HG02981 (cell line): ENCODE measurements at regions not wholly inside any gene's neighbourhood (a gene's known extent, or its start where the extent isn't known, plus 50 kb on each side); places are given as distances from the start of the nearest gene placed in this dataset.

ENCODE experiments used
- ATAC-seq: cut with Tn5 transposase; IDR thresholded peaks from one replicate; pipeline ENCODE4 v1.9.1; 2021; ENCODE audit warnings: mild to moderate bottlenecking, moderate library complexity; ENCODE audit not compliant: unreplicated experiment

DNA sequence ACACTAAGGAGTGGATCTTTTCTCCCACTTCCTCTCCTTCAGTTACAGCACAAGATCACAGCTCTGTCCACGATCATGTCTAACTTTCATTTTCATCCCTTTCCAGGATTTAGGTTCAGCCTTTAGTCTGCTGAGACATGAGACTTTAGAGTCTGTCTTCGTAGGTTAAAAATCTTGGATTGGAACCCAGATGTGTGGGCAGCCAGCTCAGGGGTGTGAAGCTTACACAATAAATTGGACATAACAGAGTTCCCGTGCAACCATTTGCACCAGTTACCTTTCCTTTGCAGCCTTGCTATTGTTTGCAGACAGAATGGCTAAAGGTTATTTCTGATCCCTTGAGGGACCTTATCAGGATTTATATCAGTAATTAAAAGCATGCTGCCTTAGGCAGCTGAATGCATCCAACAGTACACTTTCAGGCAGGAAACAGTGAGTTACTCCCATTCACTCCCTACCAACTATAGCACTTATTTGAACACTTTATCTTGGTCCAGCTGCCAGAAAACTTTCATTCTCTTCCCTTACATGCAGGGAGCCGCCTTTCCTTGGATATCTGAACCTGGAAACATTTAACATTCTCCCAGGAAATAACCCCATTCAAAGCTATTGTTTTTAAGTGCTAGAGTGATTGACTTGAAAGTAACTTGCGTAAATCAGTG, 87.3 kb downstream of the TMEM100 start:
- no peak for ATAC-seq

DNA sequence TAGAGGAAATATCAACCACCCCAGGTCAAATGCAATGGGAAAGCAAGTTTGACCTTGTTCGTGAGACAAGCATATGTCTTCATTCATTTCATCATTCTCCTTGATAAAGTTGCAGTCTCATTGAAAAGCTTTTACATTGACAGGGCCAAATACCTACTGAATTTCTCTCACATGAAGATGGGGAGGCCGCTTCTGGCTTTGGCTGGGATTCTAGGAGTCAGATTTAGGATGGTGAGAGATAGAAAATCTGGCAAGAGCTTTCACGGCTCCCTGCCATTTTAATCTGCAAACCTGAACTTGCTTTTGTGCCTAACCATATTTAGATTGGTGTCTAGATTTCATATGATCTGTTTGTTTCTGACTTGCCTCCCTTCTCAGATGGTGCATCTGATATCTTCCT, 88.0 kb downstream of the TMEM100 start:
- ATAC-seq: no peak

DNA sequence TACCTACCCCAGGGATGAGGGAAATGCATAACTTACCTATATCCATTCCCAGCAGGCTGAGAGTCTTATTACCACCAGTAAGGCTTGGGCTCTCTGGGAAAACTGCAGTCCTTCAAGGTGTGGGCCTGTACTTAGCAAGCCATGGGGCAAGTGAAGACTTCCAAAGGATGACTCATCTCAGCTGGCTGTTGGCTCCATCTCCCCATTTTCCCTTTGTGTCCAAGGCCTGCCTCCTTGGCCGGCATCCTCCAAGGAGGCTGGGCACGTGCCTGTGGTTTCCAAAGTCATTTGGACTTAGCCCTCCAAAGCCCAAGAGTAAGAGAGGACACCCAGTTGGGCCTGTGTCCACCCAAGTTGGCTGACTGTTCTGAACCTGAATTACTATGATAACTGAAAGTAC, 89.8 kb downstream of the TMEM100 start:
- no peak for ATAC-seq

DNA sequence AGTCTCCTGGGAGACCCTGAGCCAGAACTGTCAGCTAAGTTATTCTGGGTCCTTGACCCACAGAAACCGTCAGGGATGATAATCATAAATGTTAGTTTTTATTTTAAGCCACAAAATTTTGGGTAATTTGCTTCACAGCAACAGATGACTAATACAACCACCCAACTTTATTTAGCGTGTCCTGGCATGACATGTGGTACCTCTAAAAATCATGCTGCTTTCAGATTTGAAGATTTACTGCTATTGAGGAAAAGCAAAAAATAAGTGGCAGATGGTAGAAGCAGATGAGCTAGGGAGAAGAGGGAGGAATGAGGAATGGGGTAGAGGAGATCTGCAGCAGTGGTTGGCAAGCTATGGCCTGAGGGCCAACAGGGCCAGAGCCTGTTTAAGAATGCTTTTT, 90.4 kb downstream of the TMEM100 start:
- ATAC-seq: no peak

DNA sequence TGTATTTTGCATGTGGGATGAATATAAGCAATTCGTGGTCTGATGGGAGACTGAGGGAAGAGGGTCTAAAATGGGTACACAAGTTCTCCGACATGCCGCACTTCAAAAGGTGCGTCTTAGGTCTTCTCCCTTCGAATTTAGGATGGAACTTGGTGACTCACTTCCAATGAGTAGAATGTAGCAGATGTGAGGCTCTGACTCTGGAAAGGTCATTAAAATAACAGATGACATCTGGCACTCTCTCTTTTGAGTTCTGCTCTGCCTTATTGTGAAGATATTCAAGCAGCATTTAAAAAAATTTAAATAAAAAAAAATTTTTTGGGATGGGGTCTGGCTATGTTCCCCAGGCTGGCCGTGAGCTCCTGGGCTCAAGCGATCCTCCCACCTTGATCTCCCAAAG, 92.7 kb downstream of the TMEM100 start:
- ATAC-seq: no peak

DNA sequence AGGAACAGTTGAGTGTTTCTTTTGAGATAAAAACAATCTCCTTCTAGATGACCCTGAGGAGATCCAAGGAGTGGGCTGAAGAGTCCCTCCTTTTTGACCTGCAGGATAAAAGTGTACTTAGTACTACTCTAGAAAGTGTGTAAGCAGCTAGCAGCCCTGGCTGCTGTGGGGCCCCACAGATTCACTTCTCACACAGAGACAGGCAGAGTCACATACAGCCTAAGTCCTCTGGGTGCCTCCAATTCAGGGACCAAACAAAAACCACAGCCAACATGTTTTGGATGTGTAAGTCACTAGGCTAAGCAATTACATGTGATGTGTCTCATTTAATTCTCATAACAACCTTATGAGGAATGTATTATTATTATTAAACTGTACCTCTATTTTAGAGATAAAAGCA, 97.1 kb downstream of the TMEM100 start:
- peak; percentile 61 for ATAC-seq

DNA sequence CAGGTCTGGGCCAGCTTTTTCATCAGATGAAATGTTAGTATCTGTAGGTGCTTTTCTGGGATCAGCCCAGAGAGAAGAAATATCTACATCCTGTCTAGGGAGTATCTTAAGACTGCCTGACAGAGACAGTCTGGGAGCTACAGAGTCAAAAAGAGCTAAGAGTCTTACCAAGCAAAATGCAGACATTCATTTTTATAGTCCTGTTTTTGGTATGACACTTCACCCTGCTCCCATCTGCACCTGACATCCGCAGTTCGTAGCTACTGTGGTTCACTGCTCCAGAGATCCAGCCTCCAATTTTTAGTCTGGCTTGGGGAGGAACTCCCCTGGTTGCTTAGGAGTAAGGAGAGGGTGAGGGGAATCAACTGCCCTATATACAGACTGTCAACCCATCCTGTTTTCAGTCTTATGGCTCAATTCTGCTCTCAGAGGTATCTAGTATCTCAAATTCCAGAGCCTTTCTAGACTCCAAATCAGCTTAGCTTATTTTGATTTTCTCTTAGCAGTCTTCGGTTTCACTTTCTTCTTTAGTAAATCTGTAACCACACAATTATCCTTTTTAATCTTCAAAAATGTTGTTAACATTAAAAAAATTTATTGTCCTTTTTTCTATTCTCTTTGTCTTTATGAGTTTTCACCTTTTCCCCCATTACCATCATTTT, 97.8 kb downstream of the TMEM100 start:
- ATAC-seq: peak; percentile 38

DNA sequence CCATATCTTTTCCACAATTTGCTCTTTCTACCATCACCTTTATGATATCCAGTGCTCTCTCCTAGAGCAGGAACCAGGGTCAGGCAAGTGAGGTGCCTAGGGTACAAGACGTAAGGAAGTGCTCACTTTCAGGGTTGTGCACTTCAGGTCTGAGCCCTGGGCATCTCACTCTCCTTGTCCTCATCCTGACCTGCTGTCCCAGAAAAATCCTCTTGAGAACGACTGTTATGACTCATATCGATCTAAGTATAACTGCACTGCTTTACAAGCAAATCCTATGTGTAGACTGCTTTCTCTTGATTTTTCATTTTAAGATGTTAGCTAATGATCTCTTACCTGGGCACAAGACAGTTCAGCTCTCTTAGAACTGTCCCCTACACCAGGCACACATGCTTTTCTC, 100.1 kb downstream of the TMEM100 start:
- ATAC-seq: no peak

DNA sequence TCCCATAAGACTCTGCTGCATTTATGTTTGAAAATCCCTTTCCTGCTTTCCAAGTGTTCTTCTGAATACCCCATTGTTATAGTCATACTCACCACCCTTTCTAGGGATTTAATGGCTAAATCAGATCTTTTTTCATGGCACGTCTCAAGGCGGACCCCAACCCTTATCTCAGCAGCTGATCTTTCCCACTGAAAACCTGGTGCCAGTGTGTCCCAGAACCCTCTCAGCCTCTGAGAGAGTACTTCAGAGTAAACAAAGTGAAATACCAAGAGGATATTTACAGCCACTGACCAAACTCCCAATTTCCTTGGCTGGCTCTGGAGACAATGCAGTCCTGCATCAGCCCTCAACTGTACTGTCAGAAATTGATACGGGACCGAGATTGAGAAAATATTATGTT, 101.7 kb downstream of the TMEM100 start:
- no peak for ATAC-seq

DNA sequence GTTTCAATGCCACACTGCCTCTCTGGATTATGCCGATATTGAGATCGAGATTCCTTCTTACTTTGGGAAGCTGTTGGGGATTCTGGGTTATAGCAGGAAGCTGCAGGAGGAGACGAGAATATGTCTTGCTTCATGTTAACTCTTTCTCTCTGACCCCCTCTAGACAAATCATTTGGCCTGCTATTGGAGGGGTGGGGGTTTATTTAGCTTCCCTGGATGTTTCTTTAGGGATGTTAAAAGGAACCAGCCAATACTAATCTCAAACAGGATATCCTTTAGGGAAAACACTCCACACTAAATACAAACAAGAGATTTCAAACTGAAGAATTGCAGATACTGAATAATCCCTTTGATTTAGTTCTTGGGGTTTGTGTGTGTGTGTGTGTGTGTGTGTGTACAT, 102.6 kb downstream of the TMEM100 start:
- no peak for ATAC-seq

DNA sequence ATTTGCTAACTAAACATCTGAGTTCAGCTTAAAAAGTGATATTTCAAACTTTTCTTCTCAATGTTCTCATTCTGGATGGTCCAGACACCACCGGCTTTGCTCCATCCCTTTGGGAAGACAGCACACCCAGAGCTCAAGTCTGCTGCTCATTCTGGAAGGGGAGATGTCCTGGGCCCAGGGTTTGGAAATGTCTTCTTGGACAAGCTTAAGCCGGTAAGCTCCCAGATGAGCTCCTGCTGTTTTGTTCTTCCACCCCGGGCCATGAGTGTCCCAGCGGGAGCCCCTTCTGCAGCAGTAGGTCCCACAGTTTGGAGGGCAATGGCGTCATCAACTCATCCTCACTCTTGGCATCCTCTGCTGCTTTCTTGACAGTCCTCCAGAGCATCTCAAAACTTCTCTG, 105.2 kb downstream of the TMEM100 start:
- ATAC-seq: no peak

DNA sequence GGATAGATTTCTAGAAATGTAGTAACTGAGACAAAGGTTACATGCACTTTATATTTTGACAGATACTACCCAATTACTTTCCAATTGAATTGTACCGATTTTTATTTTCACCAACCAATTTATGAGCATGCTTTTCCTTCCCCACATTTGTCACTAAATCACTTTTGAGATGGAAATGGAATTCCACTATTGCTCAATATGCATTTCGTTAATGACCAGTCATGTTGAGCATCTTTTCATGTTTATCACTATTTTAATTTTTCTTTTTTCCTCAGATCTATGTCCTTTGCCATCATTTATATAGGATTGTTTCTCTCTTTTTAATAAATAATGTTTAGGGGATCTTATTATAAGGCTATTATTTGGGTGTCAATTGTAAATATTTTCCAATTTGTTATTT, 102.8 kb upstream of the SMIM36 start:
- no peak for ATAC-seq

DNA sequence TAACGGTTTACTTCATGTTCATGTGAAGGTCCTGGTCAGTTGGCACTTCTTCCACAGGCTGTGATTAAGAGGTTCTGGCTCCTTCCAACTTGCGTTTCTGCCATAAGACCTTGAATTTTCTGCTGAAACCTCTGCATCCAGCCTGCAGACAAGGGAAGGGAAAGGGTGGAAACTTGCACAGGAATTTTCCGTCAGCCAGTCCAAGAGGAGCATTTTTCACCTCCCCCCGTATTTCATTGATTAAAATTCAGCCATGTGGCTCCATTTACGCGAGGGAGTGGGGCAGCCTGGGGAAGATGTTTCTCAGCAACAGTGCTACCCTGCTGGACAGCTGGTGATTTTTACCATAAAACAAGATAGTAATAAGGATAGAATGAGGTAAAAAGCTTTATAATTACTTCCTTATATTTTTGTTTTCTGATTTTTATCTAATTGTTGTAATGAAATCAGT, 101.5 kb upstream of the SMIM36 start:
- ATAC-seq: no peak

DNA sequence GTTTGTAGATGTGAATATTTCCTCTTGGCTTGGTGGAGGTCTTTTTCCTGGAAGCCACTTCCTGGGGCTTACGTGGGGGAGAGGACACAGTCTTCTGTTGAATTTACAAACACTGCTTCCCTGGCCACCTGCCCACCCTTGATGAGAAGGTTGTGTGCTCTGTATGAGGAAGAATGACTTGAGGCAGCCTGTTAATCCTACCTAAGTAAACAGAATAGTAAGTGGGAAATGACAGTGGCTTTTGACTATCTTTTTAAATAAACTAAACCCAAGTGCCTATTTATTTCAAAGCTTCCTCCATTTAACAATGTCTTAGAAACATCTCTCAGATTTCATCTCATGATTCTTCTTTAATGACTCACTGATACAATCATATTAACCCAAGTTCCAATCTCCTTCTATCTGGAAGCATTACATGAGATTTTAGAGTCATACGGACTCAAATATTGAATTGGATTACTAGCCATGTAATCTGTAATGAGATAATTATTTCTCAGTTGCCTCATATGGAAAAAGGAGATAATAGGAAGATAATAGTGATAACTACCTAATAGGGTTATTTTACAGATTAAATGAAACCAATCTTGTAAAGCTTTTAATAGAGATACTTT, 96.6 kb upstream of the SMIM36 start:
- no peak for ATAC-seq

DNA sequence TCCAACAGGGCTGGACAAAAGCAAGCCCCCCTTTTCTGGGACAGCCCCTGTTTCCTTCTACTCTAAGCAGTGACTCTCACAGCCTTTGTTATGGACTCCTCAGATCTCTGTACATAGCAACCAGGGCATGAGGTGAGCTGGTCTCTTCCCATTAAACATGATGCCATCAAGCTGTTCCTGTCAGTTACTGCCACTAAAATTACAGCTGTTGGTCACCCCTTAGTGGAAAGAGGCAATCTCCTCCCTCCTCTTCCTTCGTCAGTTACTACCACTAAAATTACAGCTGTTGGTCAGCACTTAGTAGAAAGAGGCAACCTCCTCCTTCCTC, 95.2 kb upstream of the SMIM36 start:
- no peak for ATAC-seq

DNA sequence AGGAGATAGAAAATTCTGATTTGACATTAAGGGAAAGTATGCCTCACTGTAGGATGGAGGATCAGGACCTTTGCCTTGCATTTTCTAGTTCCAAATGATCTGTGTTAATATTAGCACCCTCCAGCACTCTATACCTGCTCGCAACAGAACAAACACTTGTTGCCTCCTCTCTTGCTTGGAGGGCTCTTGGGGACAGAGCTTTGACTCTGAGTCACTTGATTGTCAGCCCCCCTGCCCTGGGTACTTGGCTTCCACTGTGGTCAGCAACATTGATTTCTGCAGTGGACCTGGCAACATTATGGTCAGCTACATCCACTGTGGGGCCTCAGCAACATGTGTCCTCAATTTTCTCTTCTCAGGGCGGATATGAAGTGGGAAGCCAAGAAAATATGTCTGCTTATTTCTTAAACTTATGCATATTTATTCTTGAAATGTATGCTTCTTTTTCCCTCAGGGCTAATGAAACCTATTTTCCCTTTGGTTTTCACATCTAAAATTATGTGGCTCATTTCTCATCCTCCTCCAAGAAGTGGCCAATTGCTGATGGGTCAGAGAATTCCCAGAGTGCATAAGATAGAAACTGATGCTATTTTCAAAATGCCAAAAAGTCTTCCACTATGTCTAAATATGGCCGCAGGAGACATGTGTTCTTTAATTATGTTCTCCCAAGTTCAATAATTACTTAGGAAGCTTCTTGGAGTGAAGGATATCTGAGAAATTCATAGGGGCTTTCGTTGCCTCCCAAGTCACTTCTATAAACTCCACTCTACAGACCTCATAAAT, 94.6 kb upstream of the SMIM36 start:
- no peak for ATAC-seq

DNA sequence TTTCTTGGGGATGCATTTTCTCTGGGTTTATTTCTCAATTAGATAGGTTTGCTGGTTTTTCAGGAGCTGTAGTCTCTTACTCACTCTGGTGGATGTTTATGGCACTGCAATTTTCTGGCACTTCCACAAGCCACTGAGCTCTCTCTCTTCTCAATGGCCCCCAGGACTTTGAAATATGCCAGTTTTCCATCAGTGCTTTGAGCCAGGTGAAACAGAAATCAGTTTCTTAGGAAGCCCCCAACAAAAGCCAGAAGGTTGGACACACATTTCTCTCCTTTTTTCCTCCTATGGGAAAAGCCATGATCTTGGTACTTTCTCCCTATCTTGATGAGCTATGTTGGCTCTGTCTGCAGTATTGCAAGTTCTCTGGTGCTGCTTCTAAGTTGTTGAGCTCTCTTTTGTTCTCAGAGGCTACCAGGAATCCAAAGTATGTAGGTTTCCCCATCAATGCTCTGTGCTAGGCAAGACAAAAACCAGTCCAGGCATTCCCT, 90.7 kb upstream of the SMIM36 start:
- ATAC-seq: peak; percentile 57

DNA sequence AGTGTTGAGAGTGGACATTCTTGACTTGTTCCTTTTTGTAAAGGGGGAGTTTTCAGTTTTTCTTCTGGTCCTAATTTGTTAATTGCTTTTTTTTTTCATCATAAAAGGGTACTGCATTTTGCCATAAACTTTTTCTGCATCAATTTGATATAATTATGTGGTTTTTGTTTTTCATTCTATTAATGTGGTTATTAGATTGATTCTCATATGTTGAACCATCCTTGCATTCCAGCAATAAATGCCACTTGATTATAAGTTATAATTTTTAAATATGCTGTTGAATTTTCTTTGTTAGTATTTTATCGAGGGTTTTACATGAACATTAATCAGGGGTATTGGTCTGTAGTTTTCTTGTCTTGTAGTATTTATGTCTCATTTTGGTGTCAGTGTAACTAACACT, 87.2 kb upstream of the SMIM36 start:
- ATAC-seq: no peak

DNA sequence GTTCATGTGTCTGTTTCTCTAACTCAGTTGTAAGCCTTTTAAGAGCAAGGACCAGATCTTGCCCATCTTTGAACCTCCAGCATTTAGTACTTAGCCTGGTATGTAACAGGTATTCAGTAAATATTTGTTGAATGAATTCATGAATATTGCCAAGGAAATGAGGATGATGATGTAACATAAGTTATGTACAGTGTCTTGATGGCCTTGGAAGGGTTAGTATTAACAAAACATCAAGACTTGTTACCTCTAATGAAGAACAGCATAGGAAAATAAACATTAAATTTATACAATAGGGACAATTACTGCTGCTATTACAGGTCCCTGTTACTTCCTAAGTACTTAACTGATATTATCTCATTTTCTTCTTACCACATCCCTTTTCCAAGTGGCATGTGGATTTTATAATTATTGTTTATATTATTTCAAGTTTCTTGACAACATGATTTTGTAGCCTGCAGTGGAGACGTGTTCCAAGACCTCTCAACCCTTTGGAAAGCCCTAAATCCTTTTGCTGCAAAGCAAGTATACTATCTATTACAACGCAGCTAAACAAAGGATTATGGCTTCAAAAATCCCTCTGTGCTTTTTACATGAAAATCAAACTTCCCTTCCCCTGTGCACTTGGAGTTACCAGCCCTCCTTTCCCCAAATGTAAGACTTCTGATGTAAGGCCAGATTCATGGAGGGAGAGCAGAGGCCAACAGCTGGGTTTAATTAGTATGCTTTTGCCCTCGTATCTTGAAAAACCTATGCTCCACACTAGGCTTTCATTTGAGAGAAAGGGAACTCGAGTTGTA, 77.4 kb upstream of the SMIM36 start:
- no peak for ATAC-seq

DNA sequence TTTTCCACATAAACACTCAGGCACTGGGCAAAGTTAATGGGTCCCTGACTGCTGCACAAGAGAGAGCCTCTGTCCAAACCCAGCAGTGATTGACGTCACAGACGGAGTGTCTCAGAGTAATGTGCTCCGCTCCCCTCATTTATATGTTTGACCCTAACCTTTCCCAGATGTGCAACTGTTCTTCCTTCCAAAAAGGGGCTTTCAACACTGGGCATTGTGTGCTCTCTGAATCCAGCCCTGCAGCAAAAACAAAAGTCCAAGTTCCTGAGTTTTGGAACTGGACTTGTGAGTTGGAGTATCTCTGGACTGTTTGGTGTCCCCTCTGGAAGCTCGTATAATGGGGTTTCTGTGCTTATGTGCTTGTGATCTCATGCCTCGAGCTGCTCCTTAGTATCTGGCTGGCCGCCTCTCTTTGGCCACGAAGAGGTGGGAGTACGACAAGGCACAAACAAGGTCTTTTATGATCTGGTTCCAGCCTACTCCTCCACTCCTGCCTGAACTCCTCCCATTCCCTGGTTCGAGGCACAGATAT, 76.4 kb upstream of the SMIM36 start:
- no peak for ATAC-seq

DNA sequence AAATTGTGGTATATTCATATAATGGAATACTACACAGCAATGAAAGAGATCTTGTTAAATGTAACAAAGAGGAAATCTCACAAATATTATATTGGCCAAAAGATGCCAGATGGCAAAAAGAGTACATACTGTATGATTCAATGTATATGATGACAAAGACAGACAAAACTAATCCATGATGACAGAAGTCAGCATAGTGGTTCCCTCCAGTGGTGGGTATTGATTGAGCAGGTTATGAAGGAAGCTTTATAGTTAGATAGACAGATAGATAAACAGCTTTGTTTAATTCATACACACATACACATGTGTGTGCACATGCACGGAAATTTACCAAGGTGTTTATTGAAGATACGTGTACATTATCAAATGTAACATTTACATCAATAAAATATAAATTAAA, 74.4 kb upstream of the SMIM36 start:
- no peak for ATAC-seq
